SK-N-SH treated with all-trans-retinoic acid at 6 μM for 48 hours (cell line): ENCODE measurements at regions not wholly inside any gene's neighbourhood (a gene's known extent, or its start where the extent isn't known, plus 50 kb on each side); places are given as distances from the start of the nearest gene placed in this dataset.

Experiments used
- BACH2 ChIP-seq: fragments of 250-450 bp; sonication (Bioruptor Pico); IDR thresholded peaks from 2 replicates; pipeline ENCODE4 v1.9.0; 2021; ENCODE audit warnings: mild to moderate bottlenecking, borderline replicate concordance
- CSRNP3 ChIP-seq: fragments of 250-450 bp; sonication (Bioruptor Pico); IDR thresholded peaks from 2 replicates; pipeline ENCODE4 v1.5.1; 2021; ENCODE audit warnings: mild to moderate bottlenecking, moderate library complexity
- ISL1 ChIP-seq: fragments of 250-450 bp; sonication (Bioruptor Pico); IDR thresholded peaks from 2 replicates; pipeline ENCODE4 v2.1.2; 2022; ENCODE audit warnings: mild to moderate bottlenecking, moderate library complexity
- OSR1 ChIP-seq: fragments of 250-450 bp; sonication (Bioruptor Pico); IDR thresholded peaks from 2 replicates; pipeline ENCODE4 v1.8.0; 2022; ENCODE audit warnings: moderate library complexity, mild to moderate bottlenecking, inconsistent platforms
- RARB ChIP-seq: fragments of 250-450 bp; sonication (Bioruptor Pico); IDR thresholded peaks from 2 replicates; pipeline ENCODE4 v1.8.0; 2021; ENCODE audit warnings: mild to moderate bottlenecking, moderate library complexity
- ZFP3 ChIP-seq: fragments of 250-450 bp; sonication (Bioruptor Pico); IDR thresholded peaks from 2 replicates; pipeline ENCODE4 v1.5.0; 2020; ENCODE audit warnings: mild to moderate bottlenecking, moderate library complexity
- ZNF70 ChIP-seq: fragments of 450-650 bp; formaldehyde crosslinking; IDR thresholded peaks from 2 replicates; pipeline ENCODE4 v1.5.0; 2020; ENCODE audit warnings: mild to moderate bottlenecking, moderate library complexity
- ZNF8 ChIP-seq: fragments of 450-650 bp; formaldehyde crosslinking; IDR thresholded peaks from 2 replicates; pipeline ENCODE4 v1.5.0; 2020; ENCODE audit warnings: mild to moderate bottlenecking, moderate library complexity
- TF ChIP-seq, protein P1 (sequence below): fragments of 250-450 bp; sonication (Bioruptor Pico); IDR thresholded peaks from 2 replicates; pipeline ENCODE4 v1.8.0; 2020; ENCODE audit warnings: mild to moderate bottlenecking, moderate library complexity, borderline replicate concordance

DNA sequence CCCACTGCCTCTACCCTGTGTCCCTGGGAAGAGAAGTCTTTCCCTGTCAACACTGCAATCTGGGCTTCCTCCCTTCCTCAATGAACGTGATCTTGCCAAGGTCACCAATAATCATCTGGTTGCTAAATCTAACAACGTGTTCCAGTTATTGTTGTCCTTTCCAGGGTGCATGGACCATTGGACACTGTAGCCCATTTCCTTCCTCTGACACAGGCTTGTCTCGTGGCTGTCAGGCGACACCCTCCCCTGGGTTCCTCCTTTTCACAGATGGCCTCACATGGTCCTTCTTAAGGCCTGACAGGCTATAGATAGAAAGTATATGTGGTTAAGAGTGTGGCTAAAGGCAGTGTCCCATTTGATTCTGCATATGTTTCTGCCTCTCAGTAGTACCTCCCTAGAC, 67.7 kb upstream of the STARD13 start:
- TF ChIP-seq CSRNP3 (CRISPR knock-in tag) (no peak), ZNF70 (CRISPR knock-in tag) (no peak), ZFP3 (CRISPR knock-in tag) (no peak), RARB (CRISPR knock-in tag) (no peak), OSR1 (CRISPR knock-in tag) (no peak), ISL1 (CRISPR knock-in tag) (no peak), ZNF8 (CRISPR knock-in tag) (no peak), BACH2 (CRISPR knock-in tag) (no peak)
- TF ChIP-seq, protein P1, sequence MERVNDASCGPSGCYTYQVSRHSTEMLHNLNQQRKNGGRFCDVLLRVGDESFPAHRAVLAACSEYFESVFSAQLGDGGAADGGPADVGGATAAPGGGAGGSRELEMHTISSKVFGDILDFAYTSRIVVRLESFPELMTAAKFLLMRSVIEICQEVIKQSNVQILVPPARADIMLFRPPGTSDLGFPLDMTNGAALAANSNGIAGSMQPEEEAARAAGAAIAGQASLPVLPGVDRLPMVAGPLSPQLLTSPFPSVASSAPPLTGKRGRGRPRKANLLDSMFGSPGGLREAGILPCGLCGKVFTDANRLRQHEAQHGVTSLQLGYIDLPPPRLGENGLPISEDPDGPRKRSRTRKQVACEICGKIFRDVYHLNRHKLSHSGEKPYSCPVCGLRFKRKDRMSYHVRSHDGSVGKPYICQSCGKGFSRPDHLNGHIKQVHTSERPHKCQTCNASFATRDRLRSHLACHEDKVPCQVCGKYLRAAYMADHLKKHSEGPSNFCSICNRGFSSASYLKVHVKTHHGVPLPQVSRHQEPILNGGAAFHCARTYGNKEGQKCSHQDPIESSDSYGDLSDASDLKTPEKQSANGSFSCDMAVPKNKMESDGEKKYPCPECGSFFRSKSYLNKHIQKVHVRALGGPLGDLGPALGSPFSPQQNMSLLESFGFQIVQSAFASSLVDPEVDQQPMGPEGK (CRISPR knock-in tag): no peak
